GM12865 (cell line): ENCODE measurements at regions not wholly inside any gene's neighbourhood (a gene's known extent, or its start where the extent isn't known, plus 50 kb on each side); places are given as distances from the start of the nearest gene placed in this dataset.
A peak's percentile ranks its signal among the peaks of the same experiment; 100 is the strongest.

Experiments
- DNase-seq: peaks from one replicate; pipeline ENCODE4 v3.0.0; 2010; ENCODE audit warnings: low read depth
- H3K4me3 ChIP-seq: 2 replicates; pipeline ENCODE4 v1.5.1; 2011; ENCODE audit warnings: mild to moderate bottlenecking, low read depth, low read length, control low read depth
- CTCF ChIP-seq: IDR thresholded peaks from 2 replicates; pipeline ENCODE4 v1.5.1; 2011; ENCODE audit warnings: low read length, control low read depth, low read depth, inconsistent platforms; ENCODE audit not compliant: insufficient read depth; ENCODE audit errors: missing control alignments

DNA sequence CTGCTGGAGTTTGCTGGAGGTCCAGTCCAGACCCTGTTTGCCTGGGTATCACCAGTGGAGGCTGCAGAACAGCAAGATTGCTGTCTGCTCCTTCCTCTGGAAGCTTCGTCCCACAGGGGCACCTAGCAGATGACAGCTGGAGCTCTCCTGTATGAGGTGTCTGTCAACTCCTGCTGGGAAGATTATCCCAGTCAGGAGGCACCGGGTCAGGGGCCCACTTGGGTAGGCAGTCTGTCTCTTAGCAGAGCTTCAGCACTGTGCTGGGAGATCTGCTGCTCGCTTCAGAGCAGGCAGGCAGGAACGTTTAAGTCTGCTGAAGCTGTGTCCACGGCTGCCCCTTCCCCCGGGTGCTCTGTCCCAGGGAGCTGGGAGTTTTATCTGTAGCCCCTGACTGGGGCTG is 96.8 kb upstream of the SLC35F1 start:
- H3K4me3 ChIP-seq, result no peak overlapping the region
- TF ChIP-seq CTCF, result no peak
- DNase-seq, result no peak

DNA sequence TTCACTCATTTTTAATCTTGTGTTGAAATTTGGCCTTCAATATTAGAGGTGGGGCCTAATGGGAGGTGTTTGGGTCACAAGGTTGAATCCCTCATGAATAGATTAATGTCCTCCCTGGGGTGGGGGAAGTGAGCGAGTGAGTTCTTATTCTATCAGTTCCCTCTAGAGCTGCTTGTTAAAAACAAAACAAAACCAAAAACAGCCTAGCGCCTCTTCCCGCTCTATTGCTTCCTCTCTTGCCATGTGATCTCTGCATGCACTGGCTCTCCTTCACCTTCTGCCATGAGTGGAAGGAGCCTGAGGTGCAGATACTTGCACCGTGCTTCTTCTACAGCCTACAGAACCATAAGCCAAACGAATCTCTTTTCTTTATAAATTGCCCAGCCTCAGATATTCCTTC is 89.6 kb upstream of the SLC35F1 start:
- no peak overlapping the region for H3K4me3 ChIP-seq
- peak; percentile 14 for DNase-seq
- TF ChIP-seq CTCF, result no peak

DNA sequence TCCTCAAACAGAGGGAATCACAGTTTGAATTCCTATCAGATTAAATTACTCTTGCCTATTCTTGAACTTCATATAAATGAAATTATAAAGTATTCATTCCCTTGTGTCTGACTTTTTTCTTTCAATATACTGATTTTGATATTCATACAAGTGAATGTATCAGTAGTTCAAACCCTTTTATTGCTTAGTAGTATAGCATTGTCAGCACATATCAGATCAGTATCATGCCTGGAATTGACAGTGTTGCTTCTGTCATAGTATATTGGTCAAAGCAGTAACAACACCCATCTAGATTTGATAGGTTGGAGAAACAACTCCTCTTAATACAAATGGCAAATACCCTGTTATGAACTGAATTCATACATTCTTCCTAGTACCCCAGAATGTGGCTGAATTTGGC is 89.1 kb upstream of the SLC35F1 start:
- H3K4me3 ChIP-seq, result no peak overlapping the region
- no peak for TF ChIP-seq CTCF
- DNase-seq, result no peak

GRCh38 chr6:117818449-117818848 is 88.6 kb upstream of the SLC35F1 start:
- no peak overlapping the region for H3K4me3 ChIP-seq
- no peak for TF ChIP-seq CTCF
- DNase-seq, result peak; percentile 12

DNA sequence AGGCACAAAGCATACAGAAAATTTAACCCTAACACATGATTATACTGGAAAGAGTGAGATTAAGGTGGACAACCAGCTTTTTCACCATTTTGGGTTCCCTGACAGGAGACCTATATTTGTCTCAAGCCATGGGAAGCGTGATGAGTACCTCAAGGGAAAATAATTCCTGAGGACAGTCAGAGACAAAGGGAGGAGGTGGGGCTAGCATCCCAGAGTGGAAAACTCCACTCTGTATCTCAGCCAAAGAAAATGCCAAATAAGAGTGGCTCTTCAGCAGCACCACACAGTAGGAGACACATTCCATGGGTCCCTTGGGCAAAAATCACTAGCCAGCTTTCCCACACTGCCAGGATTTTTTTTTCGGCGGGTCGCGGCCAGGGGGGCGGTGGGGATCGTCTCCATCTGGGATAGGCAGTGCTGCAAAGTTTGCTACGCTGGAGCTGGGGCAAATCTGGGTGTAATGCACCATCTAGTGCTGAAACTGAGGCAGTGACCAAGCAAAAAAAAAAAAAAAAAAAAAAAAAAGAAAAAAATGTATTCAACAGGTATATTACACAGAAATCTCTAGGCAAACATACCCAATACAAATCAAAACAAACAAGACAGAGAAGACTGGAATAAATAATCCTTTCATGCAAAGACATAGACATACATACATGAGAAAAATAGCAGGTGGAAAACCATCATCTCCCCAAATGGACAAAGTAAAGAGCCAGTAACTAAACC is 77.3 kb upstream of the SLC35F1 start:
- TF ChIP-seq CTCF, result peak; percentile 54
- DNase-seq, result peak; percentile 47
- no peak overlapping the region; the same call in 1 of the 2 replicates for H3K4me3 ChIP-seq

- H3K4me3 ChIP-seq, result no peak overlapping the region
- TF ChIP-seq CTCF, result no peak
- DNase-seq, result no peak
Measured at GRCh38 chr6:117837261-117837660, 69.8 kb upstream of the SLC35F1 start.

- peak; percentile 54 for DNase-seq
- TF ChIP-seq CTCF, result peak; percentile 23
- H3K4me3 ChIP-seq, result no peak overlapping the region
Measured at GRCh38 chr6:117840541-117840983, 66.5 kb upstream of the SLC35F1 start.
